Liver (tissue), 3 donors: ENCODE measurements at regions not wholly inside any gene's neighbourhood (a gene's known extent, or its start where the extent isn't known, plus 50 kb on each side); places are given as distances from the start of the nearest gene placed in this dataset.

Source experiments
- CTCF ChIP-seq: fragments of 150-350 bp; IDR thresholded peaks from 2 replicates; pipeline ENCODE4 v1.5.1; 2017; ENCODE audit warnings: improper control_type of control experiment, low read depth, low read length; ENCODE audit not compliant: missing input control
- EGR1 ChIP-seq, 2 donors: IDR thresholded peaks; 2 replicates each; pipeline ENCODE4 v1.6.1; 2016 to 2018; ENCODE audit warnings: antibody characterized with exemption in 2 of 2, low read depth in 2 of 2
- FOXA1 ChIP-seq: IDR thresholded peaks from 2 replicates; pipeline ENCODE4 v1.6.1; 2016; ENCODE audit warnings: antibody characterized with exemption
- GABPA ChIP-seq, 2 donors: IDR thresholded peaks in 1 of 2; conservative IDR thresholded peaks in 1 of 2; 2 replicates each; pipeline ENCODE4 v1.6.1; 2016; ENCODE audit warnings: antibody characterized with exemption in 2 of 2, mild to moderate bottlenecking in 1 of 2, moderate library complexity in 1 of 2
- RAD21 ChIP-seq, 2 donors: IDR thresholded peaks; 2 replicates each; pipeline ENCODE4 v1.6.1; 2016; ENCODE audit warnings: antibody characterized with exemption in 2 of 2, mild to moderate bottlenecking in 2 of 2
- RXRA ChIP-seq, 2 donors: IDR thresholded peaks; 2 replicates each; pipeline ENCODE4 v1.6.1; 2017 to 2018; ENCODE audit warnings: antibody characterized with exemption in 2 of 2, mild to moderate bottlenecking in 1 of 2
- TAF1 ChIP-seq: conservative IDR thresholded peaks from 2 replicates; pipeline ENCODE4 v1.6.1; 2016; ENCODE audit warnings: antibody characterized with exemption, mild to moderate bottlenecking
- TF ChIP-seq, protein P1 (sequence below): IDR thresholded peaks from 2 replicates; pipeline ENCODE4 v1.6.1; 2016; ENCODE audit warnings: antibody characterized with exemption, mild to moderate bottlenecking
- donor health status: healthy.
- donor health status: healthy.

DNA sequence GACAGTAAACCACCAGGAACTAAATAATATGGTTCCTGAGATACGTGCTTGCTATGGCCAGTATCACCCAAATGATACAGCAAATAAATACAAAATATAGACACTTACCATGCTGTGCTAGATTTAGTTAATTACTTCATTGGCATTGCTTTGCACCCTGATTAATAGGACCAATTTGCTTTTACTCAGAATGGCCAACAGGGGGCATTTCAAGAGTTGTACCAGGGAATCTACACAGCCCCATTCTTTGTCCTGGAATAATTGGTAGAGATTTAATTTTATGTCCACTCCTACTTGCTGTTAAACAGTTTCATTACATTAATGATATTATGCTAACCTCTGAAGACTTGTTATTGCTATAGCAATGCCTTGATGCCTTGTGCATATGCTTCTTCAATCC, 280.8 kb downstream of the RERGL start:
- TF ChIP-seq CTCF (no peak), RXRA (IDR thresholded peaks at IDR 0.05) (no peak), GABPA (IDR thresholded peaks at IDR 0.05 in 1 of 2, conservative IDR thresholded peaks at IDR 0.05 in 1 of 2) (no peak), RAD21 (IDR thresholded peaks at IDR 0.05) (no peak), TAF1 (no peak), EGR1 (IDR thresholded peaks at IDR 0.05; ENCODE audit: low read depth in 2 of 2) (no peak), FOXA1 (no peak)
- TF ChIP-seq, protein P1, sequence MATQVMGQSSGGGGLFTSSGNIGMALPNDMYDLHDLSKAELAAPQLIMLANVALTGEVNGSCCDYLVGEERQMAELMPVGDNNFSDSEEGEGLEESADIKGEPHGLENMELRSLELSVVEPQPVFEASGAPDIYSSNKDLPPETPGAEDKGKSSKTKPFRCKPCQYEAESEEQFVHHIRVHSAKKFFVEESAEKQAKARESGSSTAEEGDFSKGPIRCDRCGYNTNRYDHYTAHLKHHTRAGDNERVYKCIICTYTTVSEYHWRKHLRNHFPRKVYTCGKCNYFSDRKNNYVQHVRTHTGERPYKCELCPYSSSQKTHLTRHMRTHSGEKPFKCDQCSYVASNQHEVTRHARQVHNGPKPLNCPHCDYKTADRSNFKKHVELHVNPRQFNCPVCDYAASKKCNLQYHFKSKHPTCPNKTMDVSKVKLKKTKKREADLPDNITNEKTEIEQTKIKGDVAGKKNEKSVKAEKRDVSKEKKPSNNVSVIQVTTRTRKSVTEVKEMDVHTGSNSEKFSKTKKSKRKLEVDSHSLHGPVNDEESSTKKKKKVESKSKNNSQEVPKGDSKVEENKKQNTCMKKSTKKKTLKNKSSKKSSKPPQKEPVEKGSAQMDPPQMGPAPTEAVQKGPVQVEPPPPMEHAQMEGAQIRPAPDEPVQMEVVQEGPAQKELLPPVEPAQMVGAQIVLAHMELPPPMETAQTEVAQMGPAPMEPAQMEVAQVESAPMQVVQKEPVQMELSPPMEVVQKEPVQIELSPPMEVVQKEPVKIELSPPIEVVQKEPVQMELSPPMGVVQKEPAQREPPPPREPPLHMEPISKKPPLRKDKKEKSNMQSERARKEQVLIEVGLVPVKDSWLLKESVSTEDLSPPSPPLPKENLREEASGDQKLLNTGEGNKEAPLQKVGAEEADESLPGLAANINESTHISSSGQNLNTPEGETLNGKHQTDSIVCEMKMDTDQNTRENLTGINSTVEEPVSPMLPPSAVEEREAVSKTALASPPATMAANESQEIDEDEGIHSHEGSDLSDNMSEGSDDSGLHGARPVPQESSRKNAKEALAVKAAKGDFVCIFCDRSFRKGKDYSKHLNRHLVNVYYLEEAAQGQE: no peak
